Thyroid gland (tissue), 4 donors: ENCODE measurements at regions not wholly inside any gene's neighbourhood (a gene's known extent, or its start where the extent isn't known, plus 50 kb on each side); places are given as distances from the start of the nearest gene placed in this dataset.

Experiments
- CTCF ChIP-seq, 6 experiments: fragments of 200-600 bp in 3 of 6; fragments of 450-650 bp in 3 of 6; sonication (generic) in 3 of 6; IDR thresholded peaks; one replicate each; pipeline ENCODE4 v1.5.1; 2016 to 2019; ENCODE audit warnings: antibody characterized with exemption in 6 of 6, mild to moderate bottlenecking in 2 of 6, inconsistent platforms in 1 of 6, moderate library complexity in 1 of 6
- POLR2A ChIP-seq, 2 donors: fragments of 450-650 bp; IDR thresholded peaks; one replicate each; pipeline ENCODE4 v1.6.1; 2017; ENCODE audit warnings: antibody characterized with exemption in 2 of 2, mild to moderate bottlenecking in 2 of 2, moderate library complexity in 1 of 2

- TF ChIP-seq CTCF (IDR thresholded peaks at IDR 0.05) (no peak), POLR2A (IDR thresholded peaks at IDR 0.05) (no peak)
Observed at GRCh38 chr6:146990284-146990683, 213.9 kb upstream of the STXBP5 start.
